Upper lobe of left lung (tissue), 6 donors: ENCODE measurements at regions not wholly inside any gene's neighbourhood (a gene's known extent, or its start where the extent isn't known, plus 50 kb on each side); places are given as distances from the start of the nearest gene placed in this dataset.

Experiments
- ATAC-seq, 2 donors: fragments of 200-7000 bp; cut with Tn5 transposase; one replicate each; pipeline ENCODE4 v1.9.1; 2022; ENCODE audit warnings: mild to moderate bottlenecking in 2 of 2, moderate library complexity in 2 of 2; ENCODE audit not compliant: low FRiP score in 2 of 2
- DNase-seq, 2 donors: peaks; one replicate each; pipeline ENCODE4 v3.0.0-alpha.2; 2019 to 2020
- H3K27ac ChIP-seq, 4 donors: fragments of 200-600 bp; sonication (generic); one replicate each; pipeline ENCODE4 v1.5.1; 2016 to 2019
- H3K27me3 ChIP-seq, 4 donors: fragments of 200-600 bp; sonication (generic); one replicate each; pipeline ENCODE4 v1.5.1; 2017 to 2019
- H3K36me3 ChIP-seq, 4 donors: fragments of 200-600 bp; sonication (generic); one replicate each; pipeline ENCODE4 v1.5.1; 2016 to 2019
- H3K4me1 ChIP-seq, 4 donors: fragments of 200-600 bp; sonication (generic); one replicate each; pipeline ENCODE4 v1.5.1; 2018 to 2019
- H3K4me3 ChIP-seq, 4 donors: fragments of 200-600 bp; sonication (generic); one replicate each; pipeline ENCODE4 v1.5.1; 2017 to 2019; ENCODE audit warnings: mild to moderate bottlenecking in 2 of 4, moderate library complexity in 1 of 4
- H3K9me3 ChIP-seq, 4 donors: fragments of 200-600 bp; sonication (generic); one replicate each; pipeline ENCODE4 v1.5.1; 2018 to 2019
- EP300 ChIP-seq, 4 donors: sonication (generic); formaldehyde crosslinking; IDR thresholded peaks; one replicate each; pipeline ENCODE4 v1.5.1; 2017; ENCODE audit warnings: antibody characterized with exemption in 4 of 4, control low read depth in 2 of 4
- POLR2A ChIP-seq, 4 donors: fragments of 450-650 bp; IDR thresholded peaks; one replicate each; pipeline ENCODE4 v1.5.1; 2016 to 2017; ENCODE audit warnings: antibody characterized with exemption in 4 of 4, mild to moderate bottlenecking in 2 of 4
- POLR2AphosphoS5 ChIP-seq, 2 donors: sonication (generic); formaldehyde crosslinking; IDR thresholded peaks; one replicate each; pipeline ENCODE4 v1.5.1; 2017; ENCODE audit warnings: antibody characterized with exemption in 2 of 2
- WGBS, 2 donors: methylation state at CpG; one replicate each; pipeline ENCODE4 v1.1.5; 2017 to 2018; 5-methylcytosine and 5-hydroxymethylcytosine counted together
- TF ChIP-seq, protein P1 (sequence below), 6 experiments: fragments of 450-650 bp in 4 of 6; fragments of 200-600 bp in 2 of 6; sonication (generic) in 2 of 6; IDR thresholded peaks; one replicate each; pipeline ENCODE4 v1.5.1; 2016 to 2019; ENCODE audit warnings: antibody characterized with exemption in 6 of 6
- donor health status: DM: no; HTN: no; CAD: no; lungs with moderate emphysema.
- donor health status: DM: no; HTN: yes; CAD: no; lungs with severe emphysema.

DNA sequence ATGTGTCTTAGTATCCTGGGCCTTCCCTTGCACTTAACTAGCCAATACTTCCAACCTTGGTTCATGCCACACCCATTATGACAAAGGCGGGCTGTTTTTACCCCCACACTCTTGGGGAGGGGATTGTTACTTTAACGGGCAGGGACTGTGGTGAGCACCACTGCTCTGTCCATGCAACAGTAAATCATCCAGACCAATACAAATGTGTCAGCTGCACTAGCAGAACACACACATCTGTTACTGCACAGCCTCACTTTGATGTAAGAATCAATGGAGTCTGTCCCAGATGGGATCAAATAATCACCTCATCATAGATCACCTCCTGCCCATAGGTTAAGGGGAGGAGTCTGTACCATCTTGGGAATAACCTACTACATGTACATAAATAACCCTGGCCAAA is 58.1 kb downstream of the NPAP1 start:
- Histone ChIP-seq H3K27me3 (no peaks in the 10 kb centered on the region), H3K36me3 (no peaks in the 10 kb centered on the region), H3K4me3 (no peak overlapping the region), H3K4me1 (no peaks in the 10 kb centered on the region), H3K27ac (no peak overlapping the region), H3K9me3 (no peaks in the 10 kb centered on the region)
- WGBS, 2 donors, result 75 to 88% methylated on average over 1 to 2 of the region's 2 CpGs
- TF ChIP-seq POLR2AphosphoS5 (IDR thresholded peaks at IDR 0.05) (no peak), EP300 (IDR thresholded peaks at IDR 0.05) (no peak), POLR2A (IDR thresholded peaks at IDR 0.05) (no peak)
- TF ChIP-seq, protein P1, sequence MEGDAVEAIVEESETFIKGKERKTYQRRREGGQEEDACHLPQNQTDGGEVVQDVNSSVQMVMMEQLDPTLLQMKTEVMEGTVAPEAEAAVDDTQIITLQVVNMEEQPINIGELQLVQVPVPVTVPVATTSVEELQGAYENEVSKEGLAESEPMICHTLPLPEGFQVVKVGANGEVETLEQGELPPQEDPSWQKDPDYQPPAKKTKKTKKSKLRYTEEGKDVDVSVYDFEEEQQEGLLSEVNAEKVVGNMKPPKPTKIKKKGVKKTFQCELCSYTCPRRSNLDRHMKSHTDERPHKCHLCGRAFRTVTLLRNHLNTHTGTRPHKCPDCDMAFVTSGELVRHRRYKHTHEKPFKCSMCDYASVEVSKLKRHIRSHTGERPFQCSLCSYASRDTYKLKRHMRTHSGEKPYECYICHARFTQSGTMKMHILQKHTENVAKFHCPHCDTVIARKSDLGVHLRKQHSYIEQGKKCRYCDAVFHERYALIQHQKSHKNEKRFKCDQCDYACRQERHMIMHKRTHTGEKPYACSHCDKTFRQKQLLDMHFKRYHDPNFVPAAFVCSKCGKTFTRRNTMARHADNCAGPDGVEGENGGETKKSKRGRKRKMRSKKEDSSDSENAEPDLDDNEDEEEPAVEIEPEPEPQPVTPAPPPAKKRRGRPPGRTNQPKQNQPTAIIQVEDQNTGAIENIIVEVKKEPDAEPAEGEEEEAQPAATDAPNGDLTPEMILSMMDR (IDR thresholded peaks at IDR 0.05), result no peak
- DNase-seq (no peak), ATAC-seq (no peak)

DNA sequence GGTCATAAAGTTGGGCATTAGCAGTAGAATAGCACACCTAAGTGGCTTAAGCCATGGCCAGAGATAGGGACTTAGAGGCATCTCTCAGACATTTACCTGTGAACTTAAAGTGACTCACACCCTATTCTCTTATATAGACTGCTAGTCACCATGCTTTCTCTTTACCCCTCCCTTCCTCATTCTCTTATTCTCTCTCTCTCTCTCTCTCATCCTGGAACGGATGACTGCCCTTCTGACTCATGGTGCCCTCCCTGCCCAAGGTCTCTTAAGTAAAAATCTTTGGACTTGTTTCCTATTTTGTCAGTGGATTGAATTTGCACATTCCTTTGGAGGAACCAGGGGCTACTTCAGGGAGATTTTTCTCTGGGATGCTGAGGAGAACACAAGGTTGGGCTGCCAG is 58.8 kb downstream of the NPAP1 start:
- Histone ChIP-seq H3K9me3 (no peaks in the 10 kb centered on the region), H3K27ac (no peak overlapping the region), H3K36me3 (no peaks in the 10 kb centered on the region), H3K4me3 (no peak overlapping the region), H3K4me1 (no peaks in the 10 kb centered on the region), H3K27me3 (no peaks in the 10 kb centered on the region)
- DNase-seq, result no peak
- no peak for ATAC-seq
- WGBS, 2 donors, result 46 to 77% methylated on average over 1 of the region's 1 CpG
- TF ChIP-seq POLR2A (IDR thresholded peaks at IDR 0.05) (no peak), EP300 (IDR thresholded peaks at IDR 0.05) (no peak), POLR2AphosphoS5 (IDR thresholded peaks at IDR 0.05) (no peak)
- TF ChIP-seq, protein P1 (IDR thresholded peaks at IDR 0.05), result no peak

DNA sequence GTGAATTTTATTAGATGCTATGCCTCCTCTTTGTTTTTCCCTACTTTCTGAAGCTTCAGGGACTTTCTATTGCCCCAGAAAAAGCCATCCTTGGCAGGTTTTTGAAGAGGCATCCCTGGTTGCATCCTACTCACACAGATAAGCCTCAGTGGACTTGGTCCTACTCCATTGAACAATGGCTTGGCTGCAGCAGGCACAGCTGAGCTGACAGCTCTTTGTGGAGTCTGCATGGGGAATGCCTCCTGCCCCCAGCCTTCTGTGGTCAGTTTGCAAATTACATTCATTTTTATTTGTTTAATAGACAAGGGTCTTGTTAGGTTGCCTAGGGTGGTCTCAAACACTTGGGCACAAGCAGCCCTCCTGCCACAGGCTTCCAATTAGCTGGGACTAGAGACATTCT is 69.7 kb downstream of the NPAP1 start:
- no peak for TF ChIP-seq EP300 (IDR thresholded peaks at IDR 0.05)
- TF ChIP-seq POLR2A (IDR thresholded peaks at IDR 0.05), result no peak
- no peak for TF ChIP-seq POLR2AphosphoS5 (IDR thresholded peaks at IDR 0.05)
- no peaks in the 10 kb centered on the region for H3K27me3 ChIP-seq
- DNase-seq, result no peak
- no peak overlapping the region for H3K27ac ChIP-seq
- peaks cover 0 to 4% (median 1%) of the 10 kb centered on the region in 4 donors for H3K9me3 ChIP-seq
- no peaks in the 10 kb centered on the region for H3K36me3 ChIP-seq
- H3K4me3 ChIP-seq, result no peak overlapping the region
- ATAC-seq, result no peak
- H3K4me1 ChIP-seq, result no peaks in the 10 kb centered on the region

DNA sequence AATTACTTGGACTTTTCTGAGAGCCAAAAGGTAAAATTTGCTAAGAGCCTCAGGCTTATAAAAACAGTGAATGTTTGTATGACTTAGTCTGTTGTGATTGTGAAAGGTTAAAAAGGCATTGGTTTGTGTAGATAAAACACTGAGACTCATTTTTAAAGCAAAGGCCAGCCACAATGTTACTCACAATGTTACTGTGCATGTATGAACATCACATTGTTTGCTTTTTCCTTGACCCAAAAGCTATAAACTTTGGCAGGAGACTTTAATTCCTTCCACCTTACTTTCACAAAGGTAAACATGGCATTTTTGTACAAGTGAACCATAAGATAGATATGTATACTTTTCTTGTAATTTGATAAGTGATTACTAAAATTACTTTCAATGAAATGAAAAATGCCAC is 70.5 kb downstream of the NPAP1 start:
- Histone ChIP-seq H3K9me3 (peaks cover 0 to 4% (median 1%) of the 10 kb centered on the region in 4 donors), H3K36me3 (no peaks in the 10 kb centered on the region), H3K27ac (no peak overlapping the region), H3K27me3 (no peaks in the 10 kb centered on the region), H3K4me1 (no peaks in the 10 kb centered on the region), H3K4me3 (no peak overlapping the region)
- TF ChIP-seq POLR2A (IDR thresholded peaks at IDR 0.05) (no peak), EP300 (IDR thresholded peaks at IDR 0.05) (no peak), POLR2AphosphoS5 (IDR thresholded peaks at IDR 0.05) (no peak)
- TF ChIP-seq, protein P1 (IDR thresholded peaks at IDR 0.05), result no peak
- no peak for ATAC-seq
- no peak for DNase-seq

DNA sequence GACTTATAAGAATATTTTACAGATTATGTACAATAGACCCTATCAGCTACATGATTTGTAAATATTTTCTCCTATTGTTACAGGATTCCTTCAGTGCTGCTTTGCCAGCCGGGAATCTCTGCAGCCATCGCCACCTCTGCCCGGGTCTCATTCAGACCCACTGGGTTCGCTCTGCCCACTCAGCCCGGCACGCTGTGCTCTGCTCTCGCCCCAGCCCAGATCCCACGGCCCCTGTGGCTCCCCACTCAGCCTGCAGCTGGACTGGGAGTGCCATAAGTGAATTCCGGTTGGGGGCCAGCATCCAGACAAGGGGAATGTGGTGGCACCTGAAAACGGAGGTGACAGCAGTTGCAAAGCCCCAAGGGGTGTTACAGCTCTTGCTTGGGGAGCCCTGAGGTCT is 71.8 kb downstream of the NPAP1 start:
- Histone ChIP-seq H3K4me3 (no peak overlapping the region), H3K36me3 (no peaks in the 10 kb centered on the region), H3K4me1 (no peaks in the 10 kb centered on the region), H3K27ac (no peak overlapping the region), H3K9me3 (peaks cover 0 to 4% (median 1%) of the 10 kb centered on the region in 4 donors), H3K27me3 (no peaks in the 10 kb centered on the region)
- TF ChIP-seq, protein P1 (IDR thresholded peaks at IDR 0.05), result no peak
- TF ChIP-seq POLR2A (IDR thresholded peaks at IDR 0.05), result no peak
- TF ChIP-seq EP300 (IDR thresholded peaks at IDR 0.05), result no peak
- no peak for TF ChIP-seq POLR2AphosphoS5 (IDR thresholded peaks at IDR 0.05)
- WGBS, 2 donors, result 78 to 81% methylated on average over 9 to 10 of the region's 10 CpGs
- ATAC-seq (no peak), DNase-seq (peak in 1 of 2 donors; percentile 39)
